GM18951 (cell line): ENCODE measurements at regions not wholly inside any gene's neighbourhood (a gene's known extent, or its start where the extent isn't known, plus 50 kb on each side); places are given as distances from the start of the nearest gene placed in this dataset.
"Not testable (repeated sequence)": the region's sequence is repeated elsewhere in the genome, so short reads cannot be mapped to it uniquely, and the experiment has no call there.

Experiments used
- POLR2A ChIP-seq: IDR thresholded peaks from 4 replicates; pipeline ENCODE4 v1.6.1; 2011; ENCODE audit warnings: mild to moderate bottlenecking; ENCODE audit not compliant: insufficient read length, insufficient read depth; ENCODE audit errors: extremely low read depth
- in situ Hi-C: fragments of 300-500 bp; cut with MboI; formaldehyde crosslinking; loops from one replicate; pipeline ENCODE4 v1.12.0; 2022; ENCODE audit warnings: low sequenced_read_pairs, mixed read lengths, inconsistent platforms; ENCODE audit not compliant: unreplicated experiment

- in situ Hi-C loops: no loop called here
- TF ChIP-seq POLR2A: no peak
Measured at GRCh38 chr19:30281906-30282305, 90.3 kb upstream of the ZNF536 start.

- in situ Hi-C loops: no loop called here
- TF ChIP-seq POLR2A: no peak
Measured at GRCh38 chr19:30283556-30283955, 88.6 kb upstream of the ZNF536 start.

- in situ Hi-C loops: no loop called here
- TF ChIP-seq POLR2A: no peak
Measured at GRCh38 chr19:30284209-30284608, 88.0 kb upstream of the ZNF536 start.

GRCh38 chr19:30284885-30285284 is 87.3 kb upstream of the ZNF536 start:
- TF ChIP-seq POLR2A: no peak
- in situ Hi-C loops: no loop called here

- in situ Hi-C loops: no loop called here
- no peak for TF ChIP-seq POLR2A
Measured at GRCh38 chr19:30286378-30286777, 85.8 kb upstream of the ZNF536 start.

- in situ Hi-C loops: no loop called here
- no peak for TF ChIP-seq POLR2A
Measured at GRCh38 chr19:30287259-30287658, 84.9 kb upstream of the ZNF536 start.

- in situ Hi-C loops: no loop called here
- TF ChIP-seq POLR2A: no peak
Measured at GRCh38 chr19:30287973-30288372, 84.2 kb upstream of the ZNF536 start.

GRCh38 chr19:30288911-30289310 is 83.3 kb upstream of the ZNF536 start:
- in situ Hi-C loops: no loop called here
- no peak for TF ChIP-seq POLR2A

GRCh38 chr19:30289336-30289735 is 82.8 kb upstream of the ZNF536 start:
- in situ Hi-C loops: no loop called here
- no peak for TF ChIP-seq POLR2A

- in situ Hi-C loops: not testable (repeated sequence)
Measured at GRCh38 chr19:30290805-30291204, 81.4 kb upstream of the ZNF536 start.

GRCh38 chr19:30293051-30293785 is 79.0 kb upstream of the ZNF536 start:
- in situ Hi-C loops: no loop called here
- no peak for TF ChIP-seq POLR2A

GRCh38 chr19:30297969-30298368 is 74.2 kb upstream of the ZNF536 start:
- in situ Hi-C loops: no loop called here

GRCh38 chr19:30303131-30303654 is 69.0 kb upstream of the ZNF536 start:
- in situ Hi-C loops: no loop called here
- TF ChIP-seq POLR2A: no peak

More at GRCh38 chr19:30297969-30298368, 74.2 kb upstream of the ZNF536 start:
- TF ChIP-seq POLR2A: no peak

- TF ChIP-seq POLR2A: no peak
- in situ Hi-C loops: no loop called here
Measured at GRCh38 chr19:30304540-30304939, 67.6 kb upstream of the ZNF536 start.
